HEK293 (cell line): ENCODE measurements at regions not wholly inside any gene's neighbourhood (a gene's known extent, or its start where the extent isn't known, plus 50 kb on each side); places are given as distances from the start of the nearest gene placed in this dataset.

ENCODE experiments used
- GFI1B ChIP-seq: fragments of 450-650 bp; formaldehyde crosslinking; IDR thresholded peaks from 2 replicates; pipeline ENCODE4 v1.5.1; 2016; ENCODE audit warnings: missing biosample characterization, missing genetic modification characterization
- GLI4 ChIP-seq: fragments of 450-650 bp; formaldehyde crosslinking; IDR thresholded peaks from 2 replicates; pipeline ENCODE4 v1.5.1; 2016; ENCODE audit warnings: missing biosample characterization, missing genetic modification characterization
- HOXA7 ChIP-seq: sonication (generic); formaldehyde crosslinking; IDR thresholded peaks from 2 replicates; pipeline ENCODE4 v1.8.1; 2022; ENCODE audit warnings: missing genetic modification reagents, borderline replicate concordance
- RBAK ChIP-seq: fragments of 450-650 bp; formaldehyde crosslinking; IDR thresholded peaks from 2 replicates; pipeline ENCODE4 v1.5.1; 2016; ENCODE audit warnings: missing biosample characterization, missing genetic modification characterization
- SP3 ChIP-seq: fragments of 450-650 bp; formaldehyde crosslinking; IDR thresholded peaks from 2 replicates; pipeline ENCODE4 v1.5.1; 2016; ENCODE audit warnings: missing biosample characterization, missing genetic modification characterization
- TRIM28 ChIP-seq: IDR thresholded peaks from 2 replicates; pipeline ENCODE4 v1.6.1; 2011; ENCODE audit warnings: low read length, control low read depth, borderline replicate concordance
- WT1 ChIP-seq: fragments of 450-650 bp; formaldehyde crosslinking; IDR thresholded peaks from 2 replicates; pipeline ENCODE4 v1.5.1; 2016; ENCODE audit warnings: missing biosample characterization, missing genetic modification characterization
- YY1 ChIP-seq: fragments of 450-650 bp; formaldehyde crosslinking; IDR thresholded peaks from 2 replicates; pipeline ENCODE4 v1.5.1; 2018; ENCODE audit warnings: missing biosample characterization, missing genetic modification characterization
- ZNF24 ChIP-seq: fragments of 450-650 bp; formaldehyde crosslinking; IDR thresholded peaks from 2 replicates; pipeline ENCODE4 v1.5.1; 2016; ENCODE audit warnings: missing biosample characterization, missing genetic modification characterization
- ZNF335 ChIP-seq: fragments of 450-650 bp; formaldehyde crosslinking; conservative IDR thresholded peaks from 2 replicates; pipeline ENCODE4 v1.5.1; 2016; ENCODE audit warnings: missing biosample characterization, missing genetic modification characterization
- ZNF341 ChIP-seq: fragments of 450-650 bp; formaldehyde crosslinking; IDR thresholded peaks from 2 replicates; pipeline ENCODE4; 2016; ENCODE audit warnings: low read depth, missing biosample characterization, missing genetic modification characterization
- ZNF426 ChIP-seq: fragments of 450-650 bp; formaldehyde crosslinking; IDR thresholded peaks from 2 replicates; pipeline ENCODE4 v1.5.1; 2017; ENCODE audit warnings: missing biosample characterization, missing genetic modification characterization, mild to moderate bottlenecking, inconsistent platforms, moderate library complexity
- ZNF501 ChIP-seq: fragments of 450-650 bp; formaldehyde crosslinking; IDR thresholded peaks from 2 replicates; pipeline ENCODE4 v1.5.1; 2016; ENCODE audit warnings: missing biosample characterization, missing genetic modification characterization
- ZNF548 ChIP-seq: fragments of 450-650 bp; formaldehyde crosslinking; IDR thresholded peaks from 2 replicates; pipeline ENCODE4 v1.5.1; 2016; ENCODE audit warnings: missing biosample characterization, missing genetic modification characterization
- ZNF571 ChIP-seq: fragments of 450-650 bp; formaldehyde crosslinking; IDR thresholded peaks from 2 replicates; pipeline ENCODE4 v1.5.0; 2017; ENCODE audit warnings: missing biosample characterization, missing genetic modification characterization
- ZNF623 ChIP-seq: fragments of 450-650 bp; formaldehyde crosslinking; IDR thresholded peaks from 2 replicates; pipeline ENCODE4 v1.5.1; 2016; ENCODE audit warnings: missing biosample characterization, missing genetic modification characterization
- ZNF830 ChIP-seq: fragments of 450-650 bp; IDR thresholded peaks from 2 replicates; pipeline ENCODE4 v1.5.0; 2018; ENCODE audit warnings: missing biosample characterization, missing genetic modification characterization, low read depth, mild to moderate bottlenecking, moderate library complexity
- ZNF837 ChIP-seq: fragments of 450-650 bp; formaldehyde crosslinking; IDR thresholded peaks from 2 replicates; pipeline ENCODE4 v1.5.1; 2016; ENCODE audit warnings: missing biosample characterization, missing genetic modification characterization
- TF ChIP-seq, protein P1 (sequence below): fragments of 450-650 bp; formaldehyde crosslinking; IDR thresholded peaks from 2 replicates; pipeline ENCODE4 v1.5.1; 2016; ENCODE audit warnings: missing biosample characterization, missing genetic modification characterization
- TF ChIP-seq, protein P2 (sequence below): fragments of 450-650 bp; formaldehyde crosslinking; IDR thresholded peaks from 2 replicates; pipeline ENCODE4 v1.5.1; 2016; ENCODE audit warnings: missing biosample characterization, missing genetic modification characterization
- TF ChIP-seq, protein P3 (sequence below): fragments of 450-650 bp; formaldehyde crosslinking; IDR thresholded peaks from 2 replicates; pipeline ENCODE4 v1.5.1; 2017; ENCODE audit warnings: missing biosample characterization, missing genetic modification characterization
- TF ChIP-seq, protein P4 (sequence below): fragments of 450-650 bp; formaldehyde crosslinking; IDR thresholded peaks from 2 replicates; pipeline ENCODE4 v1.5.1; 2016; ENCODE audit warnings: missing biosample characterization, missing genetic modification characterization
- TF ChIP-seq, protein P5 (sequence below): fragments of 450-650 bp; formaldehyde crosslinking; IDR thresholded peaks from 2 replicates; pipeline ENCODE4 v1.5.1; 2016; ENCODE audit warnings: missing biosample characterization, missing genetic modification characterization
- TF ChIP-seq, protein P6 (sequence below): fragments of 450-650 bp; formaldehyde crosslinking; IDR thresholded peaks from 2 replicates; pipeline ENCODE4 v1.5.1; 2017; ENCODE audit warnings: missing biosample characterization, missing genetic modification characterization
- TF ChIP-seq, protein P7 (sequence below): fragments of 450-650 bp; formaldehyde crosslinking; IDR thresholded peaks from 2 replicates; pipeline ENCODE4 v1.5.1; 2016; ENCODE audit warnings: missing biosample characterization, missing genetic modification characterization
- TF ChIP-seq, protein P8 (sequence below): fragments of 450-650 bp; formaldehyde crosslinking; IDR thresholded peaks from 2 replicates; pipeline ENCODE4 v1.5.1; 2017; ENCODE audit warnings: missing biosample characterization, missing genetic modification characterization

DNA sequence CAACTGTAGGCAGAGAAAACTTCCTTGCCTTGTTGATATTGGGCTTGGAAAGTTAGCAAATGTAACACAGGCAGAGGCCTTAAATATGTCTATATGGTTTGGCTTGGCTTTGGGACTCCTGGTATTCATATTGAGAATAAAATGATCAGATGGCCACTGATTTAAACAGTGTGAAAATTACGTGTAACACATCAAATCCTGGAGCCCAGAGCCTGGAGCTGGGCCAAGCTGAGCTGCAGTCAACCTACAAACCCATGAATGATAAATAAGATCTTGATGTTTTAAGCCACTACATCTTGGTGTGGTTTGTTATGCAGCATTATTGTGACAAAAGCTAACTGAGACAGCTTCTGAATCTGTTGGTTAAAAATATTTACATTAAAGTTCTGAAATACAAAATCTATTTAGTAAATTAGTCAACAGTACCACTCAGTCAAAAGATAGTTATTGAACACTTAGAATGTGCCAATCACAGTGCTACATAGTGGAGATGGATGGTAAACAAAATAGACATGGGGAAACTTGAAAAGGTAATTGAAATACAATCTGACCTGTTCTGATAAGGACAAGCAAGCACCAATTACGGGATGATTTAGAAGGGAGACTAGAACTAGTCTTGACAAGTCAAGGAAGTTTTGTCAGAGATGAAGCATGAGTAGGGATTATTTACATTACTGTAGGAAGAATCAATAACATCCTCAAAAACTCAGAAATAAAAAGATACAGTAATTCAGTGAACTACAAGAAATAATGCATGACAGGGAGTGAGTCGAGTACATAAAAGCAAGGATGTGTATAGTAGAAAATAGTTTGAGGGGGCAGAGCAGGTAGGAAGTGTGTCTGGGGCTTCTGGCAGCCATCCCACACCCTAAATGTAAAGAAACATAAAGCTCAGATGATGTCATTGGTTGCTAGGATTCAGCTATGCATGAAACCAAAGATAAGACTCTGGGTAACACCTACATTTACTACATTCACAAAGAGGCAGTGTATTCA lies 157.7 kb downstream of the HNMT start (continued):
- TF ChIP-seq SP3 (tag by site-specific recombination) (0 out of 2 replicates have a peak, but pooled peaks have one; percentile 17), TRIM28 (no peak; the same call in 1 of the 2 replicates), ZNF24 (tag by site-specific recombination) (no peak), ZNF571 (tag by site-specific recombination) (no peak), ZNF548 (tag by site-specific recombination) (no peak), GFI1B (tag by site-specific recombination) (0 out of 2 replicates have a peak, but pooled peaks have one; percentile 24), ZNF623 (no peak), RBAK (peak; percentile 96), ZNF837 (tag by site-specific recombination) (no peak), ZNF335 (tag by site-specific recombination) (no peak; the same call in 1 of the 2 replicates), ZNF501 (tag by site-specific recombination) (no peak), YY1 (tag by site-specific recombination) (no peak), HOXA7 (CRISPR knock-in tag) (no peak), WT1 (tag by site-specific recombination) (peak; percentile 16; the same call in 1 of the 2 replicates), ZNF830 (no peak), GLI4 (tag by site-specific recombination) (no peak), ZNF426 (tag by site-specific recombination) (no peak), ZNF341 (tag by site-specific recombination) (no peak)
- TF ChIP-seq, protein P1, sequence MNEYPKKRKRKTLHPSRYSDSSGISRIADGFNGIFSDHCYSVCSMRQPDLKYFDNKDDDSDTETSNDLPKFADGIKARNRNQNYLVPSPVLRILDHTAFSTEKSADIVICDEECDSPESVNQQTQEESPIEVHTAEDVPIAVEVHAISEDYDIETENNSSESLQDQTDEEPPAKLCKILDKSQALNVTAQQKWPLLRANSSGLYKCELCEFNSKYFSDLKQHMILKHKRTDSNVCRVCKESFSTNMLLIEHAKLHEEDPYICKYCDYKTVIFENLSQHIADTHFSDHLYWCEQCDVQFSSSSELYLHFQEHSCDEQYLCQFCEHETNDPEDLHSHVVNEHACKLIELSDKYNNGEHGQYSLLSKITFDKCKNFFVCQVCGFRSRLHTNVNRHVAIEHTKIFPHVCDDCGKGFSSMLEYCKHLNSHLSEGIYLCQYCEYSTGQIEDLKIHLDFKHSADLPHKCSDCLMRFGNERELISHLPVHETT = peak; percentile 42; the same call in 1 of the 2 replicates
- TF ChIP-seq, protein P2, sequence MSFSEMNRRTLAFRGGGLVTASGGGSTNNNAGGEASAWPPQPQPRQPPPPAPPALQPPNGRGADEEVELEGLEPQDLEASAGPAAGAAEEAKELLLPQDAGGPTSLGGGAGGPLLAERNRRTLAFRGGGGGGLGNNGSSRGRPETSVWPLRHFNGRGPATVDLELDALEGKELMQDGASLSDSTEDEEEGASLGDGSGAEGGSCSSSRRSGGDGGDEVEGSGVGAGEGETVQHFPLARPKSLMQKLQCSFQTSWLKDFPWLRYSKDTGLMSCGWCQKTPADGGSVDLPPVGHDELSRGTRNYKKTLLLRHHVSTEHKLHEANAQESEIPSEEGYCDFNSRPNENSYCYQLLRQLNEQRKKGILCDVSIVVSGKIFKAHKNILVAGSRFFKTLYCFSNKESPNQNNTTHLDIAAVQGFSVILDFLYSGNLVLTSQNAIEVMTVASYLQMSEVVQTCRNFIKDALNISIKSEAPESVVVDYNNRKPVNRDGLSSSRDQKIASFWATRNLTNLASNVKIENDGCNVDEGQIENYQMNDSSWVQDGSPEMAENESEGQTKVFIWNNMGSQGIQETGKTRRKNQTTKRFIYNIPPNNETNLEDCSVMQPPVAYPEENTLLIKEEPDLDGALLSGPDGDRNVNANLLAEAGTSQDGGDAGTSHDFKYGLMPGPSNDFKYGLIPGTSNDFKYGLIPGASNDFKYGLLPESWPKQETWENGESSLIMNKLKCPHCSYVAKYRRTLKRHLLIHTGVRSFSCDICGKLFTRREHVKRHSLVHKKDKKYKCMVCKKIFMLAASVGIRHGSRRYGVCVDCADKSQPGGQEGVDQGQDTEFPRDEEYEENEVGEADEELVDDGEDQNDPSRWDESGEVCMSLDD (tag by site-specific recombination) = no peak
- TF ChIP-seq, protein P3, sequence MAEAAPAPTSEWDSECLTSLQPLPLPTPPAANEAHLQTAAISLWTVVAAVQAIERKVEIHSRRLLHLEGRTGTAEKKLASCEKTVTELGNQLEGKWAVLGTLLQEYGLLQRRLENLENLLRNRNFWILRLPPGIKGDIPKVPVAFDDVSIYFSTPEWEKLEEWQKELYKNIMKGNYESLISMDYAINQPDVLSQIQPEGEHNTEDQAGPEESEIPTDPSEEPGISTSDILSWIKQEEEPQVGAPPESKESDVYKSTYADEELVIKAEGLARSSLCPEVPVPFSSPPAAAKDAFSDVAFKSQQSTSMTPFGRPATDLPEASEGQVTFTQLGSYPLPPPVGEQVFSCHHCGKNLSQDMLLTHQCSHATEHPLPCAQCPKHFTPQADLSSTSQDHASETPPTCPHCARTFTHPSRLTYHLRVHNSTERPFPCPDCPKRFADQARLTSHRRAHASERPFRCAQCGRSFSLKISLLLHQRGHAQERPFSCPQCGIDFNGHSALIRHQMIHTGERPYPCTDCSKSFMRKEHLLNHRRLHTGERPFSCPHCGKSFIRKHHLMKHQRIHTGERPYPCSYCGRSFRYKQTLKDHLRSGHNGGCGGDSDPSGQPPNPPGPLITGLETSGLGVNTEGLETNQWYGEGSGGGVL (tag by site-specific recombination) = 0 out of 2 replicates have a peak, but pooled peaks have one; percentile 34
- TF ChIP-seq, protein P4, sequence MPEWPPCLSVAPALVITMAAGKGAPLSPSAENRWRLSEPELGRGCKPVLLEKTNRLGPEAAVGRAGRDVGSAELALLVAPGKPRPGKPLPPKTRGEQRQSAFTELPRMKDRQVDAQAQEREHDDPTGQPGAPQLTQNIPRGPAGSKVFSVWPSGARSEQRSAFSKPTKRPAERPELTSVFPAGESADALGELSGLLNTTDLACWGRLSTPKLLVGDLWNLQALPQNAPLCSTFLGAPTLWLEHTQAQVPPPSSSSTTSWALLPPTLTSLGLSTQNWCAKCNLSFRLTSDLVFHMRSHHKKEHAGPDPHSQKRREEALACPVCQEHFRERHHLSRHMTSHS (tag by site-specific recombination) = no peak
- TF ChIP-seq, protein P5, sequence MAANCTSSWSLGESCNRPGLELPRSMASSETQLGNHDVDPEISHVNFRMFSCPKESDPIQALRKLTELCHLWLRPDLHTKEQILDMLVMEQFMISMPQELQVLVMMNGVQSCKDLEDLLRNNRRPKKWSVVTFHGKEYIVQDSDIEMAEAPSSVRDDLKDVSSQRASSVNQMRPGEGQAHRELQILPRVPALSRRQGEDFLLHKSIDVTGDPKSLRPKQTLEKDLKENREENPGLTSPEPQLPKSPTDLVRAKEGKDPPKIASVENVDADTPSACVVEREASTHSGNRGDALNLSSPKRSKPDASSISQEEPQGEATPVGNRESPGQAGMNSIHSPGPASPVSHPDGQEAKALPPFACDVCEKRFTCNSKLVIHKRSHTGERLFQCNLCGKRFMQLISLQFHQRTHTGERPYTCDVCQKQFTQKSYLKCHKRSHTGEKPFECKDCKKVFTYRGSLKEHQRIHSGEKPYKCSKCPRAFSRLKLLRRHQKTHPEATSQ (tag by site-specific recombination) = no peak
- TF ChIP-seq, protein P6, sequence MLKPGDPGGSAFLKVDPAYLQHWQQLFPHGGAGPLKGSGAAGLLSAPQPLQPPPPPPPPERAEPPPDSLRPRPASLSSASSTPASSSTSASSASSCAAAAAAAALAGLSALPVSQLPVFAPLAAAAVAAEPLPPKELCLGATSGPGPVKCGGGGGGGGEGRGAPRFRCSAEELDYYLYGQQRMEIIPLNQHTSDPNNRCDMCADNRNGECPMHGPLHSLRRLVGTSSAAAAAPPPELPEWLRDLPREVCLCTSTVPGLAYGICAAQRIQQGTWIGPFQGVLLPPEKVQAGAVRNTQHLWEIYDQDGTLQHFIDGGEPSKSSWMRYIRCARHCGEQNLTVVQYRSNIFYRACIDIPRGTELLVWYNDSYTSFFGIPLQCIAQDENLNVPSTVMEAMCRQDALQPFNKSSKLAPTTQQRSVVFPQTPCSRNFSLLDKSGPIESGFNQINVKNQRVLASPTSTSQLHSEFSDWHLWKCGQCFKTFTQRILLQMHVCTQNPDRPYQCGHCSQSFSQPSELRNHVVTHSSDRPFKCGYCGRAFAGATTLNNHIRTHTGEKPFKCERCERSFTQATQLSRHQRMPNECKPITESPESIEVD = peak; percentile 30; the same call in 1 of the 2 replicates
- TF ChIP-seq, protein P7, sequence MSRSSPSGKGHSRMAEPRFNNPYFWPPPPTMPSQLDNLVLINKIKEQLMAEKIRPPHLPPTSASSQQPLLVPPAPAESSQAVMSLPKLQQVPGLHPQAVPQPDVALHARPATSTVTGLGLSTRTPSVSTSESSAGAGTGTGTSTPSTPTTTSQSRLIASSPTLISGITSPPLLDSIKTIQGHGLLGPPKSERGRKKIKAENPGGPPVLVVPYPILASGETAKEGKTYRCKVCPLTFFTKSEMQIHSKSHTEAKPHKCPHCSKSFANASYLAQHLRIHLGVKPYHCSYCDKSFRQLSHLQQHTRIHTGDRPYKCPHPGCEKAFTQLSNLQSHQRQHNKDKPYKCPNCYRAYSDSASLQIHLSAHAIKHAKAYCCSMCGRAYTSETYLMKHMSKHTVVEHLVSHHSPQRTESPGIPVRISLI (tag by site-specific recombination) = 0 out of 2 replicates have a peak, but pooled peaks have one; percentile 57
- TF ChIP-seq, protein P8, sequence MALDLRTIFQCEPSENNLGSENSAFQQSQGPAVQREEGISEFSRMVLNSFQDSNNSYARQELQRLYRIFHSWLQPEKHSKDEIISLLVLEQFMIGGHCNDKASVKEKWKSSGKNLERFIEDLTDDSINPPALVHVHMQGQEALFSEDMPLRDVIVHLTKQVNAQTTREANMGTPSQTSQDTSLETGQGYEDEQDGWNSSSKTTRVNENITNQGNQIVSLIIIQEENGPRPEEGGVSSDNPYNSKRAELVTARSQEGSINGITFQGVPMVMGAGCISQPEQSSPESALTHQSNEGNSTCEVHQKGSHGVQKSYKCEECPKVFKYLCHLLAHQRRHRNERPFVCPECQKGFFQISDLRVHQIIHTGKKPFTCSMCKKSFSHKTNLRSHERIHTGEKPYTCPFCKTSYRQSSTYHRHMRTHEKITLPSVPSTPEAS (tag by site-specific recombination) = no peak
